Endothelial cell of hepatic sinusoid (primary cell): ENCODE measurements at regions not wholly inside any gene's neighbourhood (a gene's known extent, or its start where the extent isn't known, plus 50 kb on each side); places are given as distances from the start of the nearest gene placed in this dataset.

Experiments
- in situ Hi-C: cut with HindIII; loops from 2 replicates; pipeline ENCODE4 v1.10.0; 2017; ENCODE audit warnings: low sequenced_read_pairs

- in situ Hi-C loops, result no loop called here
Measured at GRCh38 chr3:95082191-95082590, 1019.3 kb downstream of the NSUN3 start.

- in situ Hi-C loops, result no loop called here
Measured at GRCh38 chr3:95084738-95085137, 1021.9 kb downstream of the NSUN3 start.

- in situ Hi-C loops, result no loop called here
Measured at GRCh38 chr3:95088464-95088863, 1025.6 kb downstream of the NSUN3 start.

GRCh38 chr3:95097493-95097892, 1034.6 kb downstream of the NSUN3 start:
- in situ Hi-C loops, result no loop called here

- in situ Hi-C loops, result no loop called here
Measured at GRCh38 chr3:95120921-95121320, 1058.1 kb downstream of the NSUN3 start.

GRCh38 chr3:95123104-95123503, 1060.2 kb downstream of the NSUN3 start:
- in situ Hi-C loops, result no loop called here

- in situ Hi-C loops, result no loop called here
Measured at GRCh38 chr3:95134693-95135413, 1072.0 kb downstream of the NSUN3 start.

- in situ Hi-C loops, result no loop called here
Measured at GRCh38 chr3:95148107-95148506, 1085.2 kb downstream of the NSUN3 start.

- in situ Hi-C loops, result no loop called here
Measured at GRCh38 chr3:95151590-95151989, 1088.7 kb downstream of the NSUN3 start.

GRCh38 chr3:95154766-95155165, 1091.9 kb downstream of the NSUN3 start:
- in situ Hi-C loops, result no loop called here

- in situ Hi-C loops, result no loop called here
Measured at GRCh38 chr3:95162794-95163193, 1099.9 kb downstream of the NSUN3 start.

- in situ Hi-C loops, result no loop called here
Measured at GRCh38 chr3:95167748-95168147, 1104.9 kb downstream of the NSUN3 start.

- in situ Hi-C loops, result no loop called here
Measured at GRCh38 chr3:95168526-95168925, 1105.7 kb downstream of the NSUN3 start.

- in situ Hi-C loops, result no loop called here
Measured at GRCh38 chr3:95172164-95172943, 1109.5 kb downstream of the NSUN3 start.

GRCh38 chr3:95177096-95177495, 1114.2 kb downstream of the NSUN3 start:
- in situ Hi-C loops, result no loop called here

GRCh38 chr3:95184038-95184437, 1121.2 kb downstream of the NSUN3 start:
- in situ Hi-C loops, result no loop called here

- in situ Hi-C loops, result no loop called here
Measured at GRCh38 chr3:95189348-95189747, 1126.5 kb downstream of the NSUN3 start.

- in situ Hi-C loops, result no loop called here
Measured at GRCh38 chr3:95197661-95198060, 1134.8 kb downstream of the NSUN3 start.

GRCh38 chr3:95200384-95200783, 1137.5 kb downstream of the NSUN3 start:
- in situ Hi-C loops, result no loop called here

- in situ Hi-C loops, result no loop called here
Measured at GRCh38 chr3:95210878-95211277, 1148.0 kb downstream of the NSUN3 start.

GRCh38 chr3:95212117-95212516, 1149.3 kb downstream of the NSUN3 start:
- in situ Hi-C loops, result no loop called here

GRCh38 chr3:95215437-95215957, 1152.6 kb downstream of the NSUN3 start:
- in situ Hi-C loops, result no loop called here
